Muscle layer of duodenum (tissue), 2 donors: ENCODE measurements at regions not wholly inside any gene's neighbourhood (a gene's known extent, or its start where the extent isn't known, plus 50 kb on each side); places are given as distances from the start of the nearest gene placed in this dataset.
"Not testable (repeated sequence)": the region's sequence is repeated elsewhere in the genome, so short reads cannot be mapped to it uniquely, and the experiment has no call there.

Experiments
- H3K27ac ChIP-seq: one replicate; pipeline ENCODE4 v1.7.0; 2013; ENCODE audit warnings: mild to moderate bottlenecking, low read length
- H3K27me3 ChIP-seq: one replicate; pipeline ENCODE4 v1.7.0; 2013; ENCODE audit warnings: low read depth, mild to moderate bottlenecking, control low read depth, low read length
- H3K36me3 ChIP-seq, 2 donors: one replicate each; pipeline ENCODE4 v1.7.0; 2013; ENCODE audit warnings: low read length in 2 of 2, control low read depth in 1 of 2, mild to moderate bottlenecking in 1 of 2; ENCODE audit not compliant: insufficient read depth in 2 of 2, control insufficient read depth in 1 of 2
- H3K4me1 ChIP-seq, 2 donors: one replicate each; pipeline ENCODE4 v1.7.0; 2013; ENCODE audit warnings: low read length in 2 of 2, mild to moderate bottlenecking in 2 of 2, control low read depth in 1 of 2, moderate library complexity in 1 of 2; ENCODE audit not compliant: insufficient read depth in 2 of 2, control insufficient read depth in 1 of 2
- H3K4me3 ChIP-seq, 2 donors: one replicate each; pipeline ENCODE4 v1.7.0; 2013; ENCODE audit warnings: low read length in 2 of 2, low read depth in 1 of 2, mild to moderate bottlenecking in 1 of 2
- H3K9me3 ChIP-seq, 2 donors: one replicate each; pipeline ENCODE4 v1.7.0; 2013; ENCODE audit warnings: low read length in 2 of 2, control low read depth in 1 of 2, mild to moderate bottlenecking in 1 of 2; ENCODE audit not compliant: control insufficient read depth in 1 of 2
- donor health status: healthy.

GRCh38 chr10:120048391-120048790 lies 155.9 kb downstream of the SEC23IP start:
- Histone ChIP-seq H3K36me3 (no peaks in the 10 kb centered on the region), H3K4me1 (peaks cover 0 to 5% of the 10 kb centered on the region in 2 donors), H3K27ac (no peak overlapping the region), H3K27me3 (no peaks in the 10 kb centered on the region), H3K4me3 (no peak overlapping the region), H3K9me3 (no peaks in the 10 kb centered on the region)

GRCh38 chr10:120051671-120052070 lies 159.1 kb downstream of the SEC23IP start:
- no peak overlapping the region for H3K27ac ChIP-seq
- no peaks in the 10 kb centered on the region for H3K9me3 ChIP-seq
- no peaks in the 10 kb centered on the region for H3K36me3 ChIP-seq
- no peak overlapping the region for H3K4me3 ChIP-seq
- no peaks in the 10 kb centered on the region for H3K27me3 ChIP-seq
- peaks cover 0 to 5% of the 10 kb centered on the region in 2 donors for H3K4me1 ChIP-seq

- no peak overlapping the region for H3K4me3 ChIP-seq
- H3K27ac ChIP-seq: no peak overlapping the region
- H3K4me1 ChIP-seq: peaks cover 0 to 5% of the 10 kb centered on the region in 2 donors
- no peaks in the 10 kb centered on the region for H3K9me3 ChIP-seq
- H3K36me3 ChIP-seq: no peaks in the 10 kb centered on the region
- no peaks in the 10 kb centered on the region for H3K27me3 ChIP-seq
These were observed 160.6 kb downstream of the SEC23IP start for GRCh38 chr10:120052964-120053702.

- not testable (repeated sequence) for H3K4me1 ChIP-seq, H3K27ac ChIP-seq, H3K36me3 ChIP-seq, H3K27me3 ChIP-seq, H3K4me3 ChIP-seq, H3K9me3 ChIP-seq
These were observed 167.3 kb downstream of the SEC23IP start for GRCh38 chr10:120059790-120060189.

GRCh38 chr10:120067427-120067826 lies 174.9 kb downstream of the SEC23IP start:
- Histone ChIP-seq H3K4me3 (no peak overlapping the region), H3K36me3 (no peaks in the 10 kb centered on the region), H3K4me1 (no peaks in the 10 kb centered on the region), H3K27ac (no peak overlapping the region), H3K27me3 (no peaks in the 10 kb centered on the region), H3K9me3 (peaks cover 0 to 5% of the 10 kb centered on the region in 2 donors)

- no peaks in the 10 kb centered on the region for H3K27me3 ChIP-seq
- H3K9me3 ChIP-seq: peaks cover 8% of the 10 kb centered on the region in 2 donors
- H3K36me3 ChIP-seq: no peaks in the 10 kb centered on the region
- no peak overlapping the region for H3K27ac ChIP-seq
- H3K4me3 ChIP-seq: no peak overlapping the region
- H3K4me1 ChIP-seq: no peaks in the 10 kb centered on the region
These were observed 177.2 kb downstream of the SEC23IP start for GRCh38 chr10:120069700-120070099.

GRCh38 chr10:120075349-120075748 lies 182.8 kb downstream of the SEC23IP start:
- Histone ChIP-seq H3K27me3 (no peaks in the 10 kb centered on the region), H3K9me3 (peaks cover 5 to 8% of the 10 kb centered on the region in 2 donors), H3K27ac (no peak overlapping the region), H3K4me1 (no peaks in the 10 kb centered on the region), H3K4me3 (no peak overlapping the region), H3K36me3 (no peaks in the 10 kb centered on the region)

- Histone ChIP-seq H3K27me3 (no peaks in the 10 kb centered on the region), H3K4me1 (no peaks in the 10 kb centered on the region), H3K9me3 (peaks cover 5 to 8% of the 10 kb centered on the region in 2 donors), H3K36me3 (no peaks in the 10 kb centered on the region), H3K4me3 (no peak overlapping the region), H3K27ac (no peak overlapping the region)
These were observed 184.6 kb downstream of the SEC23IP start for GRCh38 chr10:120076996-120077706.

- H3K36me3 ChIP-seq: no peaks in the 10 kb centered on the region
- no peaks in the 10 kb centered on the region for H3K4me1 ChIP-seq
- no peaks in the 10 kb centered on the region for H3K27me3 ChIP-seq
- no peak overlapping the region for H3K4me3 ChIP-seq
- H3K27ac ChIP-seq: no peak overlapping the region
- peaks cover 0 to 8% of the 10 kb centered on the region in 2 donors for H3K9me3 ChIP-seq
These were observed 185.4 kb downstream of the SEC23IP start for GRCh38 chr10:120077707-120078492.

GRCh38 chr10:120085096-120085796 lies 192.7 kb downstream of the SEC23IP start:
- no peaks in the 10 kb centered on the region for H3K36me3 ChIP-seq
- no peak overlapping the region for H3K27ac ChIP-seq
- H3K9me3 ChIP-seq: no peaks in the 10 kb centered on the region
- H3K4me1 ChIP-seq: no peaks in the 10 kb centered on the region
- H3K4me3 ChIP-seq: no peak overlapping the region
- peaks cover 4% of the 10 kb centered on the region for H3K27me3 ChIP-seq

GRCh38 chr10:120086066-120086465 lies 193.5 kb downstream of the SEC23IP start:
- peaks cover 4% of the 10 kb centered on the region for H3K27me3 ChIP-seq
- H3K4me1 ChIP-seq: no peaks in the 10 kb centered on the region
- no peaks in the 10 kb centered on the region for H3K9me3 ChIP-seq
- no peaks in the 10 kb centered on the region for H3K36me3 ChIP-seq
- H3K4me3 ChIP-seq: no peak overlapping the region
- H3K27ac ChIP-seq: no peak overlapping the region
